Testis (tissue), 2 donors: ENCODE measurements at regions not wholly inside any gene's neighbourhood (a gene's known extent, or its start where the extent isn't known, plus 50 kb on each side); places are given as distances from the start of the nearest gene placed in this dataset.

Experiments used
- CTCF ChIP-seq, 3 experiments: fragments of 450-650 bp in 2 of 3; fragments of 200-600 bp in 1 of 3; sonication (generic) in 1 of 3; IDR thresholded peaks; one replicate each; pipeline ENCODE4 v1.5.1; 2016 to 2019; ENCODE audit warnings: antibody characterized with exemption in 3 of 3, mild to moderate bottlenecking in 2 of 3, moderate library complexity in 1 of 3
- POLR2A ChIP-seq: fragments of 450-650 bp; IDR thresholded peaks from one replicate; pipeline ENCODE4 v1.6.1; 2017; ENCODE audit warnings: antibody characterized with exemption, mild to moderate bottlenecking, moderate library complexity

GRCh38 chr2:120670771-120671480, 64.7 kb upstream of the GLI2 start:
- TF ChIP-seq CTCF (IDR thresholded peaks at IDR 0.05), result no peak
- no peak for TF ChIP-seq POLR2A
